GM12878 (cell line): ENCODE measurements at regions not wholly inside any gene's neighbourhood (a gene's known extent, or its start where the extent isn't known, plus 50 kb on each side); places are given as distances from the start of the nearest gene placed in this dataset.

ENCODE experiments used
- ATAC-seq: fragments of 200-7000 bp; cut with Tn5 transposase; 3 replicates; pipeline ENCODE4 v1.9.1; 2020; ENCODE audit warnings: mild to moderate bottlenecking, moderate library complexity
- BruUV-seq: library from RNA; stranded (reverse); fragments of 400-500 nt; replicated peaks from 2 replicates; lab custom pipeline; 2021; lab: Mats Ljungman, UMichigan
- CTCF ChIA-PET: fragments of 300-600 bp; sonication (Branson Sonifier 250); formaldehyde crosslinking; extraction: SDS; loops from one replicate; lab custom pipeline; 2021; ENCODE audit warnings: inconsistent platforms; lab: Yijun Ruan, JAX
- POLR2A ChIA-PET: fragments of 350-600 bp; formaldehyde crosslinking; extraction: SDS; loops from one replicate; lab custom pipeline; 2021; ENCODE audit warnings: inconsistent platforms; lab: Charles Lee
- RAD21 ChIA-PET: fragments of 300-600 bp; sonication (Branson Sonifier 250); formaldehyde crosslinking; loops from one replicate; lab custom pipeline; 2023; ENCODE audit warnings: antibody characterized with exemption; ENCODE audit not compliant: unreplicated experiment; lab: Charles Lee
- SMC1A ChIA-PET: fragments of 300-600 bp; sonication (Branson Sonifier 250); formaldehyde crosslinking; loops from one replicate; lab custom pipeline; 2023; ENCODE audit not compliant: unreplicated experiment, uncharacterized antibody; lab: Charles Lee
- DNase-seq: peaks from one replicate; pipeline ENCODE4 v3.0.0-alpha.2; 2011; ENCODE audit warnings: low read depth, low spot score
- FAIRE-seq: peaks from 3 replicates; lab custom pipeline; 2011; peaks lifted over from hg19 to GRCh38; lab: Jason Lieb, UNC
- H2AFZ ChIP-seq: 2 replicates; pipeline ENCODE4 v1.6.0; 2011; ENCODE audit warnings: low read depth, low read length, control low read depth; ENCODE audit not compliant: control insufficient read depth
- H3K27ac ChIP-seq: 2 replicates; pipeline ENCODE4 v1.5.1; 2011; ENCODE audit warnings: control low read depth; ENCODE audit not compliant: control insufficient read depth, insufficient read depth
- H3K27me3 ChIP-seq, 2 experiments: replicated peaks in 1 of 2; 2 replicates each; pipeline versions ENCODE4 v1.6.0 to v1.6.1; 2011; ENCODE audit warnings: low read length in 1 of 2; ENCODE audit not compliant: control insufficient read depth in 2 of 2, insufficient read depth in 2 of 2
- H3K36me3 ChIP-seq, 2 experiments: 2 replicates each; pipeline ENCODE4 v1.5.1; 2011; ENCODE audit warnings: low read length in 1 of 2; ENCODE audit not compliant: control insufficient read depth in 2 of 2, insufficient read depth in 2 of 2
- H3K4me1 ChIP-seq: 2 replicates; pipeline ENCODE4 v1.6.1; 2011; ENCODE audit warnings: mild to moderate bottlenecking, low read length, moderate library complexity, mixed read lengths; ENCODE audit not compliant: control insufficient read depth, insufficient read depth
- H3K4me2 ChIP-seq: 2 replicates; pipeline ENCODE4 v1.6.0; 2011; ENCODE audit warnings: control low read depth; ENCODE audit not compliant: control insufficient read depth, insufficient read depth
- H3K4me3 ChIP-seq: fragments of 200-600 bp; sonication (generic); 2 replicates; pipeline ENCODE4 v1.5.1; 2016
- H3K79me2 ChIP-seq: 2 replicates; pipeline ENCODE4 v1.6.0; 2011; ENCODE audit warnings: low read length; ENCODE audit not compliant: control insufficient read depth, insufficient read depth
- H3K9ac ChIP-seq: 2 replicates; pipeline ENCODE4 v1.8.0; 2011; ENCODE audit warnings: low read length, control low read depth, mixed read lengths; ENCODE audit not compliant: control insufficient read depth, insufficient read depth
- H3K9me3 ChIP-seq: replicated peaks from 3 replicates; pipeline ENCODE4 v1.5.1; 2011; ENCODE audit warnings: mild to moderate bottlenecking, low read length; ENCODE audit not compliant: control insufficient read depth, insufficient read depth
- H4K20me1 ChIP-seq: 2 replicates; pipeline ENCODE4 v1.6.0; 2011; ENCODE audit not compliant: control insufficient read depth, insufficient read depth
- BCL11A ChIP-seq: IDR thresholded peaks from 2 replicates; pipeline ENCODE4 v1.6.1; 2011; ENCODE audit warnings: low read depth, low read length
- ETV6 ChIP-seq, 2 experiments: fragments of 450-650 bp in 1 of 2; IDR thresholded peaks in 1 of 2; conservative IDR thresholded peaks in 1 of 2; 2 replicates each; pipeline ENCODE4 v1.6.1; 2014; ENCODE audit warnings: antibody characterized with exemption in 1 of 2, borderline replicate concordance in 1 of 2, low read depth in 1 of 2, mild to moderate bottlenecking in 1 of 2, moderate library complexity in 1 of 2
- MTA3 ChIP-seq: IDR thresholded peaks from 2 replicates; pipeline ENCODE4 v1.6.1; 2012; ENCODE audit warnings: low read length, inconsistent platforms, borderline replicate concordance
- NFIC ChIP-seq: IDR thresholded peaks from 2 replicates; pipeline ENCODE4 v1.6.1; 2012; ENCODE audit warnings: low read depth, mild to moderate bottlenecking, inconsistent platforms, low read length, moderate library complexity
- SIN3A ChIP-seq: IDR thresholded peaks from 2 replicates; pipeline ENCODE4 v1.6.1; 2012; ENCODE audit warnings: low read depth, low read length, improper control_type of control experiment
- TBL1XR1 ChIP-seq: IDR thresholded peaks from 2 replicates; pipeline ENCODE4 v1.6.1; 2012; ENCODE audit warnings: low read depth, low read length, improper control_type of control experiment
- WGBS: methylation state at CpG from one replicate; pipeline ENCODE4 v1.1.6; 2016; ENCODE audit warnings: low lambda C conversion rate; ENCODE audit not compliant: insufficient replicate concordance, insufficient coverage; ENCODE audit errors: missing lambda C conversion rate; 5-methylcytosine and 5-hydroxymethylcytosine counted together
- in situ Hi-C: fragments of 300-500 bp; cut with MboI; formaldehyde crosslinking; loops from 9 replicates; pipeline ENCODE4 v1.14.3; 2018; ENCODE audit warnings: mixed read lengths
- intact Hi-C: fragments of 100-400 bp; cut with micrococcal nuclease; formaldehyde crosslinking; loops from one replicate; pipeline ENCODE4 v1.14.2; 2022; ENCODE audit not compliant: unreplicated experiment
- TF ChIP-seq, protein P1 (sequence below): fragments of 450-650 bp; IDR thresholded peaks from 2 replicates; pipeline ENCODE4 v1.6.1; 2014; ENCODE audit warnings: mild to moderate bottlenecking
- TF ChIP-seq, protein P2 (sequence below): fragments of 450-650 bp; IDR thresholded peaks from 2 replicates; pipeline ENCODE4 v1.6.1; 2017; ENCODE audit warnings: mild to moderate bottlenecking

DNA sequence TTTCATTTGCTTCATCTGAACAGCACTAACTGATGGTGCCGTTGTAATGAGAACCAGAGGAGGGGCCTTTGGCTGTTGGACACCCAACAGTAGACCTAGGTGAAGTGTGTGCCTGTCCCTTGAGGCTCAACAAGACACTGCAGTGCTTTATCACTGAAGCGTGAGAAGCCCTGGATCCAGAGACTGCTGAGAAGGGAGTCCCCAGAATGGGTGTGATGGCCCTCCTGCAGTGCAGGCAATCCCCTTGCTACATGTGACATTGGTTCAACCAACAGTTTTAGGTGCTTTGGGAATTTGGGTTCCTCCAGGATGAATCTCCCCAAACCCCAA lies 125.6 kb downstream of the BRD1 start:
- 66% methylated on average over 2 of the region's 2 CpGs for WGBS
- ATAC-seq = no peak
- Histone ChIP-seq H3K4me1 (no peaks in the 10 kb centered on the region), H3K4me3 (no peak overlapping the region), H3K79me2 (no peaks in the 10 kb centered on the region), H3K36me3 (no peaks in the 10 kb centered on the region), H4K20me1 (no peaks in the 10 kb centered on the region), H2AFZ (no peak overlapping the region), H3K27ac (no peak overlapping the region), H3K4me2 (no peak overlapping the region), H3K9ac (no peak overlapping the region), H3K27me3 (no peaks in the 10 kb centered on the region; a peak in 1 of 4 replicates)
- in situ Hi-C loops (no loop called here), intact Hi-C loops (no loop called here)
- POLR2A ChIA-PET = no interaction called here
- FAIRE-seq = no peak
- SMC1A ChIA-PET = no interaction called here
- RAD21 ChIA-PET = no interaction called here
- DNase-seq = no peak
- CTCF ChIA-PET = interaction anchor here (0.7 kb wide), 1 partner anchor 1765 kb away, joined by 3 read pairs; no protein-coding TSS in a partner anchor
- no TSS peak for BruUV-seq
- no peak for TF ChIP-seq NFIC
- no peak for TF ChIP-seq TBL1XR1
- TF ChIP-seq, protein P1, sequence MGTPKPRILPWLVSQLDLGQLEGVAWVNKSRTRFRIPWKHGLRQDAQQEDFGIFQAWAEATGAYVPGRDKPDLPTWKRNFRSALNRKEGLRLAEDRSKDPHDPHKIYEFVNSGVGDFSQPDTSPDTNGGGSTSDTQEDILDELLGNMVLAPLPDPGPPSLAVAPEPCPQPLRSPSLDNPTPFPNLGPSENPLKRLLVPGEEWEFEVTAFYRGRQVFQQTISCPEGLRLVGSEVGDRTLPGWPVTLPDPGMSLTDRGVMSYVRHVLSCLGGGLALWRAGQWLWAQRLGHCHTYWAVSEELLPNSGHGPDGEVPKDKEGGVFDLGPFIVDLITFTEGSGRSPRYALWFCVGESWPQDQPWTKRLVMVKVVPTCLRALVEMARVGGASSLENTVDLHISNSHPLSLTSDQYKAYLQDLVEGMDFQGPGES = no peak
- TF ChIP-seq BCL11A = no peak
- TF ChIP-seq MTA3 = no peak
- TF ChIP-seq SIN3A = no peak
- TF ChIP-seq, protein P2, sequence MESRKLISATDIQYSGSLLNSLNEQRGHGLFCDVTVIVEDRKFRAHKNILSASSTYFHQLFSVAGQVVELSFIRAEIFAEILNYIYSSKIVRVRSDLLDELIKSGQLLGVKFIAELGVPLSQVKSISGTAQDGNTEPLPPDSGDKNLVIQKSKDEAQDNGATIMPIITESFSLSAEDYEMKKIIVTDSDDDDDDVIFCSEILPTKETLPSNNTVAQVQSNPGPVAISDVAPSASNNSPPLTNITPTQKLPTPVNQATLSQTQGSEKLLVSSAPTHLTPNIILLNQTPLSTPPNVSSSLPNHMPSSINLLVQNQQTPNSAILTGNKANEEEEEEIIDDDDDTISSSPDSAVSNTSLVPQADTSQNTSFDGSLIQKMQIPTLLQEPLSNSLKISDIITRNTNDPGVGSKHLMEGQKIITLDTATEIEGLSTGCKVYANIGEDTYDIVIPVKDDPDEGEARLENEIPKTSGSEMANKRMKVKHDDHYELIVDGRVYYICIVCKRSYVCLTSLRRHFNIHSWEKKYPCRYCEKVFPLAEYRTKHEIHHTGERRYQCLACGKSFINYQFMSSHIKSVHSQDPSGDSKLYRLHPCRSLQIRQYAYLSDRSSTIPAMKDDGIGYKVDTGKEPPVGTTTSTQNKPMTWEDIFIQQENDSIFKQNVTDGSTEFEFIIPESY = no peak
- no peak for TF ChIP-seq ETV6 (conservative IDR thresholded peaks at IDR 0.05 in 1 of 2, IDR thresholded peaks at IDR 0.05 in 1 of 2; ENCODE audit: borderline replicate concordance in 1 of 2, low read depth in 1 of 2)
- TF ChIP-seq, all 136 proteins: peak for 0
- no peaks in the 10 kb centered on the region; the same call in 2 of the 3 replicates for H3K9me3 ChIP-seq
